ENCODE measurements at regions not wholly inside any gene's neighbourhood (a gene's known extent, or its start where the extent isn't known, plus 50 kb on each side); places are given as distances from the start of the nearest gene placed in this dataset.
"Not testable (repeated sequence)": the region's sequence is repeated elsewhere in the genome, so short reads cannot be mapped to it uniquely, and the experiment has no call there.

- H3K23ac ChIP-seq (ENCODE audit: low read depth, low read length); H3K4me1 ChIP-seq (ENCODE audit: control insufficient read depth, insufficient read depth, low read length); H3K4ac ChIP-seq (ENCODE audit: low read depth, low read length); H3K9ac ChIP-seq (ENCODE audit: low read depth, low read length); H3K27ac ChIP-seq (ENCODE audit: insufficient read depth, low read length); H3K56ac ChIP-seq (ENCODE audit: extremely low read depth, insufficient read depth, low read length); H4K91ac ChIP-seq (ENCODE audit: insufficient read depth, low read depth, low read length); H3K9me1 ChIP-seq (ENCODE audit: insufficient read depth, low read length); CTCF ChIA-PET; H4K20me1 ChIP-seq (ENCODE audit: insufficient read depth, low read length); H2BK120ac ChIP-seq (ENCODE audit: low read depth, low read length); H2AK9ac ChIP-seq (replicated peaks; ENCODE audit: low read depth, low read length, poor library complexity); H2BK5ac ChIP-seq (ENCODE audit: low read depth, low read length, poor library complexity, severe bottlenecking); H3K27me3 ChIP-seq (ENCODE audit: control insufficient read depth, insufficient read depth, low read length); H3K18ac ChIP-seq (ENCODE audit: low read depth, low read length); ATAC-seq (ENCODE audit: low read depth); in situ Hi-C loops (cut with MboI; ENCODE audit: low sequenced_read_pairs); H2AK5ac ChIP-seq (ENCODE audit: low read depth, low read length); H3K14ac ChIP-seq (replicated peaks; ENCODE audit: low read depth, low read length); H3K4me3 ChIP-seq (ENCODE audit: insufficient read depth, low read depth, low read length); dilution Hi-C loops (cut with HindIII; ENCODE audit: low sequenced_read_pairs, unreplicated experiment); H3K36me3 ChIP-seq (ENCODE audit: control insufficient read depth, insufficient read depth, low read length); H4K5ac ChIP-seq (ENCODE audit: low read depth, low read length); POLR2A ChIA-PET (ENCODE audit: unreplicated experiment); DNase-seq; intact Hi-C loops (cut with micrococcal nuclease); H3K79me1 ChIP-seq (ENCODE audit: low read depth in 1 of 2, low read length in 2 of 2); H2AFZ ChIP-seq (replicated peaks; ENCODE audit: low read length, poor library complexity); H3K4me2 ChIP-seq (ENCODE audit: low read depth, low read length); H2BK15ac ChIP-seq (ENCODE audit: low read depth, low read length); BruUV-seq (replicated peaks); H4K8ac ChIP-seq (ENCODE audit: low read depth in 2 of 2, low read length in 2 of 2); H2BK20ac ChIP-seq (ENCODE audit: low read depth, low read length): not testable (repeated sequence)
- H3K9me3 ChIP-seq (ENCODE audit: control insufficient read depth, insufficient read depth, low read length), result peaks cover 11% of the 10 kb centered on the region
- WGBS, 2 experiments (ENCODE audit: extremely low coverage in 2 of 2, insufficient read length in 1 of 2), result no CpG with 5 or more reads among the region's 7 CpGs
Observed at GRCh38 chr15:20416618-20417017, 125.0 kb downstream of the GOLGA6L6 start.

GRCh38 chr15:20409667-20410198, 131.9 kb downstream of the GOLGA6L6 start:
- H2BK20ac ChIP-seq (ENCODE audit: low read depth, low read length); POLR2A ChIA-PET (ENCODE audit: unreplicated experiment); ATAC-seq (ENCODE audit: low read depth); H3K9me1 ChIP-seq (ENCODE audit: insufficient read depth, low read length); H3K27ac ChIP-seq (ENCODE audit: insufficient read depth, low read length); H3K4me1 ChIP-seq (ENCODE audit: control insufficient read depth, insufficient read depth, low read length); H3K9ac ChIP-seq (ENCODE audit: low read depth, low read length); H2BK15ac ChIP-seq (ENCODE audit: low read depth, low read length); H3K18ac ChIP-seq (ENCODE audit: low read depth, low read length); H4K5ac ChIP-seq (ENCODE audit: low read depth, low read length); dilution Hi-C loops (cut with HindIII; ENCODE audit: low sequenced_read_pairs, unreplicated experiment); H3K4me2 ChIP-seq (ENCODE audit: low read depth, low read length); H4K20me1 ChIP-seq (ENCODE audit: insufficient read depth, low read length); H2AFZ ChIP-seq (replicated peaks; ENCODE audit: low read length, poor library complexity); H2AK9ac ChIP-seq (replicated peaks; ENCODE audit: low read depth, low read length, poor library complexity); H4K8ac ChIP-seq (ENCODE audit: low read depth in 2 of 2, low read length in 2 of 2); H4K91ac ChIP-seq (ENCODE audit: insufficient read depth, low read depth, low read length); H3K27me3 ChIP-seq (ENCODE audit: control insufficient read depth, insufficient read depth, low read length); DNase-seq; H3K4ac ChIP-seq (ENCODE audit: low read depth, low read length); CTCF ChIA-PET; H3K4me3 ChIP-seq (ENCODE audit: insufficient read depth, low read depth, low read length); intact Hi-C loops (cut with micrococcal nuclease); H3K36me3 ChIP-seq (ENCODE audit: control insufficient read depth, insufficient read depth, low read length); in situ Hi-C loops (cut with MboI; ENCODE audit: low sequenced_read_pairs); H2BK5ac ChIP-seq (ENCODE audit: low read depth, low read length, poor library complexity, severe bottlenecking); H3K14ac ChIP-seq (replicated peaks; ENCODE audit: low read depth, low read length); H2BK120ac ChIP-seq (ENCODE audit: low read depth, low read length); H3K23ac ChIP-seq (ENCODE audit: low read depth, low read length); H2AK5ac ChIP-seq (ENCODE audit: low read depth, low read length); H3K56ac ChIP-seq (ENCODE audit: extremely low read depth, insufficient read depth, low read length); BruUV-seq (replicated peaks); H3K79me1 ChIP-seq (ENCODE audit: low read depth in 1 of 2, low read length in 2 of 2): not testable (repeated sequence)
- peaks cover 18% of the 10 kb centered on the region for H3K9me3 ChIP-seq (ENCODE audit: control insufficient read depth, insufficient read depth, low read length)
- 70% methylated on average over 3 of the region's 4 CpGs; no CpG with 5 or more reads in 1 of the 2 experiments for WGBS, 2 experiments (ENCODE audit: extremely low coverage in 2 of 2, insufficient read length in 1 of 2)
